Colonic mucosa (tissue), 4 donors: ENCODE measurements at regions not wholly inside any gene's neighbourhood (a gene's known extent, or its start where the extent isn't known, plus 50 kb on each side); places are given as distances from the start of the nearest gene placed in this dataset.

Experiments
- DNase-seq: peaks from one replicate; pipeline ENCODE4 v3.0.0-alpha.2; 2020
- H3K27ac ChIP-seq: fragments of 200-600 bp; one replicate; pipeline ENCODE4 v1.8.0; 2021
- H3K27me3 ChIP-seq: fragments of 200-600 bp; one replicate; pipeline ENCODE4 v1.8.0; 2021
- H3K36me3 ChIP-seq: fragments of 200-600 bp; one replicate; pipeline ENCODE4 v1.8.0; 2021
- H3K4me1 ChIP-seq: fragments of 200-600 bp; one replicate; pipeline ENCODE4 v1.8.0; 2021; ENCODE audit warnings: mild to moderate bottlenecking
- H3K4me3 ChIP-seq: fragments of 200-600 bp; one replicate; pipeline ENCODE4 v1.8.0; 2021
- H3K9ac ChIP-seq, 2 donors: one replicate each; pipeline ENCODE4 v1.7.0; 2013; ENCODE audit warnings: control low read depth in 2 of 2, low read depth in 2 of 2, low read length in 2 of 2
- H3K9me3 ChIP-seq: fragments of 200-600 bp; one replicate; pipeline ENCODE4 v1.8.0; 2021
- intact Hi-C: fragments of 100-400 bp; cut with DNase I; formaldehyde crosslinking; loops from one replicate; pipeline ENCODE4 v1.14.1; 2022
- TF ChIP-seq, protein P1 (sequence below): fragments of 200-600 bp; IDR thresholded peaks from one replicate; pipeline ENCODE4 v1.8.0; 2022; ENCODE audit warnings: antibody characterized with exemption, mild to moderate bottlenecking
- donor health status: healthy.
- donor health status: DM: no; HTN: no; CAD: no.
- donor health status: DM: no; HTN: no; CAD: no.

DNA sequence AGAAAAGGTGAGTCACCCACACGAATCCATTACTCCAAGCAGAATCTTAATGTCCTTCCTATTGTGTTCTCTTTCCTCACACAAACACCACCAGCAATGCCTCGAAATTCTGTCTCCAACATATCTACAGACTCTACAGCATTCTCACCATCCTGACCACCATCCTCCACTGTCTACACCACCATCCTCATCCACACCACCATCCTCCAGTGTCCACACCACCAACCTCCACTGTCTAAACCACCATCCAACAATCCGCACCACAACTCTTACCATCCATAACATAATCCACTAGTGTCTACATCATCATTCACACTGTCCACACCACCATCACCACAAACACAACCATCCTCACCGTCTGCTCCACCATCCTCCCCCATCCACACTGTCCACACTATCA lies 121.6 kb upstream of the ALKAL2 start:
- TF ChIP-seq, protein P1, sequence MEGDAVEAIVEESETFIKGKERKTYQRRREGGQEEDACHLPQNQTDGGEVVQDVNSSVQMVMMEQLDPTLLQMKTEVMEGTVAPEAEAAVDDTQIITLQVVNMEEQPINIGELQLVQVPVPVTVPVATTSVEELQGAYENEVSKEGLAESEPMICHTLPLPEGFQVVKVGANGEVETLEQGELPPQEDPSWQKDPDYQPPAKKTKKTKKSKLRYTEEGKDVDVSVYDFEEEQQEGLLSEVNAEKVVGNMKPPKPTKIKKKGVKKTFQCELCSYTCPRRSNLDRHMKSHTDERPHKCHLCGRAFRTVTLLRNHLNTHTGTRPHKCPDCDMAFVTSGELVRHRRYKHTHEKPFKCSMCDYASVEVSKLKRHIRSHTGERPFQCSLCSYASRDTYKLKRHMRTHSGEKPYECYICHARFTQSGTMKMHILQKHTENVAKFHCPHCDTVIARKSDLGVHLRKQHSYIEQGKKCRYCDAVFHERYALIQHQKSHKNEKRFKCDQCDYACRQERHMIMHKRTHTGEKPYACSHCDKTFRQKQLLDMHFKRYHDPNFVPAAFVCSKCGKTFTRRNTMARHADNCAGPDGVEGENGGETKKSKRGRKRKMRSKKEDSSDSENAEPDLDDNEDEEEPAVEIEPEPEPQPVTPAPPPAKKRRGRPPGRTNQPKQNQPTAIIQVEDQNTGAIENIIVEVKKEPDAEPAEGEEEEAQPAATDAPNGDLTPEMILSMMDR = no peak
- Histone ChIP-seq H3K4me3 (no peak overlapping the region), H3K9me3 (no peaks in the 10 kb centered on the region)

DNA sequence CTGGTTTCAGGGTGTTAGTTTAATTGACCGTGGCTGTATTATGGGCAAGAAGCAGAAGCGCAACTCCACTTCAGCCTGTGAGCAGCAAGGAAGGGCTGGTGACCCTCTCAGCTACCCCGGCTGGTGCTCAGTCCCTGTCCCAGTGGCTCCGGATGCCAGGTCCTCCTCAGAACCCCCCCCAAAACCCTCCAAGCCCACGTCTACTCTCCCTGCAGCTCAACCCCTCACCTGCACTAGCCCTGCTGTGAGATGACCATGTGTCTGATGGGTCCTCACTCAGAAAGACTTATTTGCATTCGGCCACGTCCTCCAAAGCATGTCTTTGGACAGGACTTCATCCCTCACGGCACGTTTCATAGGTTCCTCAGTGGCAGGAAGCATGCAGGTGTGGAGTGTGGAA lies 119.7 kb upstream of the ALKAL2 start:
- Histone ChIP-seq H3K4me3 (no peak overlapping the region), H3K4me1 (no peaks in the 10 kb centered on the region), H3K9me3 (no peaks in the 10 kb centered on the region), H3K9ac (no peak overlapping the region), H3K27ac (no peak overlapping the region), H3K36me3 (no peaks in the 10 kb centered on the region), H3K27me3 (no peaks in the 10 kb centered on the region)
- TF ChIP-seq, protein P1 = no peak
- intact Hi-C loops = no loop called here
- DNase-seq = no peak

More for the DNA sequence above, 121.6 kb upstream of the ALKAL2 start:
- Histone ChIP-seq H3K27ac (no peak overlapping the region), H3K27me3 (no peaks in the 10 kb centered on the region), H3K9ac (no peak overlapping the region), H3K4me1 (no peaks in the 10 kb centered on the region), H3K36me3 (no peaks in the 10 kb centered on the region)
- intact Hi-C loops = no loop called here
- DNase-seq = no peak

DNA sequence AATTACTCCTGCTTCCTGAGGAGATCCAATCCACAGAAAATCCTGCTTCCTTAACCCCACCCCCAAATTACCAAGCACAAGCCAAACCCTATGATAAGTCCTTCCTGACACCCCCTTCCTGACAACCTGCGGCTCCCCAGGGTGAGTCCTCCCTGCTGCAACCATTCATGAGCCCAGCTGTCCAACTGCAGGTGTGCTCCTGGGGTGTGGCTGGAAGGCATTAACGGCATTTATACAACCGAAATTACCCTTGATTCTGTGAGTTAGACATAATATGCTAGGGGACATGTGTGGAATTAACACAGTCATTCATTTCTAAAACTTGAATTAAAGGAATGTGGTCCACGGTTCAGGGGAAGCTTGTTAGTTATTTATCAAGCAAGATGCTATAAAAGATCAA lies 119.0 kb upstream of the ALKAL2 start:
- Histone ChIP-seq H3K9me3 (no peaks in the 10 kb centered on the region), H3K9ac (no peak overlapping the region), H3K4me1 (no peaks in the 10 kb centered on the region), H3K4me3 (no peak overlapping the region), H3K27me3 (no peaks in the 10 kb centered on the region), H3K27ac (no peak overlapping the region), H3K36me3 (no peaks in the 10 kb centered on the region)
- DNase-seq = no peak
- intact Hi-C loops = no loop called here
- TF ChIP-seq, protein P1 = no peak

DNA sequence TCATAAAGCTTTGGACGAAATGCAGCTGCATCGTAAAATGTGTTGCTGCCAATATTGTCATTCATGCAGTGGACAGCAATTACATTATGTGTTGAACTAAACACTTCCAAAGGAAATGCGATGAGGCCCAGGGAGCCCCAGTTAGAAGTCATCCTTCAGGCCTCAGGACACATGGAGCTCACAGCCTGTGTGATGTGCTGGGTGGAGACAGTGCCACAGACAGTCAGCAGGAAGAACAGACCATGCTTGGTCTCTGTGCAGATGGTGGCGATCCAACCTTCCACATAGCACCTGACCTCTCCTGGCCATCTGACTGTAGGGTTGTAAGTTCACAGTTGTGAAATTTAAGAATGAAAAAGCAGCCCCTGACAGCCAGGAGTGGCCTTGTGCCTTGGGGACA lies 118.3 kb upstream of the ALKAL2 start:
- H3K9me3 ChIP-seq = no peaks in the 10 kb centered on the region
- H3K4me3 ChIP-seq = no peak overlapping the region
- intact Hi-C loops = no loop called here
- no peak for DNase-seq
- no peak overlapping the region for H3K27ac ChIP-seq
- no peaks in the 10 kb centered on the region for H3K36me3 ChIP-seq
- H3K4me1 ChIP-seq = no peaks in the 10 kb centered on the region
- H3K27me3 ChIP-seq = no peaks in the 10 kb centered on the region
- TF ChIP-seq, protein P1 = no peak
- H3K9ac ChIP-seq = no peak overlapping the region

DNA sequence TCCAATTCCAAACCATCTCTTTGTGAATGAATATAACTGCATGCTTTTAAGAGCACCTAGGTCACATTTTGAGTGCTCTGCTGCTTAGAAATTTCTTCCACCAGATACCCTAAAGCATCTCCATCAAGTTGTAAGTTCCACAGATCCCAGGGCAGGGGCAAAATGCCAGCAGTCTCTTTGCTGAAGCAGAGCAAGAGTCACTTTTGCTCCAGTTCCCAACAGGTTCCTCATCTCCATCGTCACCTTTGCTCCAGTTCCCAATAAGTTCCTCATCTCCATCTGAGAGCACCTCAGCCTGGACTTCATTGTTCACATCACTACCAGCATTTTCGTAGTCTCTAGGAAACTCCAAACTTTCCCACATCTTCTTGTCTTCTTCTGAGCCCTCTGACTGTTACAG lies 116.7 kb upstream of the ALKAL2 start:
- TF ChIP-seq, protein P1 = no peak

DNA sequence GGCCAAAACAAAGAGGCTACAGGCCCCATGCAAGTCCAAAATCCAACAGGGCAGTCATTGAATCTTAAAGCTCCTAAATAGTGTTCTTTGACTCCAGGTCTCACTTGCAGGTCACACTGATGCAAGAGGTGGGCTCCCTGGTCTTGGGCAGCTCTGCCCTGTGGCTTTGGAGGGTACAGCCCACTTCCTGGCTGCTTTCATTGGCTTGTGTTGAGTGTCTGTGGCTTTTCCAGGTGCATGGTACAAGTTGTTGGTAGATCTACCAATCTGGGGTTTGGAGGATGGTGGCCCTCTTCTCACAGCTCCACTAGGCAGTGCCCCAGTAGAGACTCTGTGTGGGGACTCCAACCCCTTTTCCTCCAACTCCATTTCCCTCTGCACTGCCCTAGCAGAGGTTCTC lies 115.8 kb upstream of the ALKAL2 start:
- Histone ChIP-seq H3K9ac (no peak overlapping the region), H3K36me3 (no peaks in the 10 kb centered on the region), H3K4me1 (no peaks in the 10 kb centered on the region), H3K9me3 (no peaks in the 10 kb centered on the region), H3K27ac (no peak overlapping the region), H3K27me3 (no peaks in the 10 kb centered on the region), H3K4me3 (no peak overlapping the region)
- DNase-seq = no peak
- intact Hi-C loops = no loop called here
- TF ChIP-seq, protein P1 = no peak

More for the DNA sequence above, 116.7 kb upstream of the ALKAL2 start:
- H3K36me3 ChIP-seq = no peaks in the 10 kb centered on the region
- H3K4me1 ChIP-seq = no peaks in the 10 kb centered on the region
- H3K9ac ChIP-seq = no peak overlapping the region
- H3K4me3 ChIP-seq = no peak overlapping the region
- intact Hi-C loops = no loop called here
- no peak overlapping the region for H3K27ac ChIP-seq
- no peaks in the 10 kb centered on the region for H3K9me3 ChIP-seq
- H3K27me3 ChIP-seq = no peaks in the 10 kb centered on the region
- DNase-seq = no peak
